Coronary artery (tissue), 2 donors: ENCODE measurements at regions not wholly inside any gene's neighbourhood (a gene's known extent, or its start where the extent isn't known, plus 50 kb on each side); places are given as distances from the start of the nearest gene placed in this dataset.

Experiments
- DNase-seq: peaks from one replicate; pipeline ENCODE4 v3.0.0-alpha.2; 2017; ENCODE audit warnings: low spot score
- H3K27ac ChIP-seq, 2 donors: fragments of 200-600 bp; sonication (generic); one replicate each; pipeline ENCODE4 v1.5.1; 2016 to 2019
- H3K4me3 ChIP-seq: fragments of 200-600 bp; sonication (generic); 2 replicates; pipeline ENCODE4 v1.5.1; 2016; ENCODE audit warnings: mild to moderate bottlenecking, moderate library complexity
- CTCF ChIP-seq: fragments of 200-600 bp; sonication (generic); IDR thresholded peaks from one replicate; pipeline ENCODE4 v1.5.1; 2019; ENCODE audit warnings: antibody characterized with exemption

- no peak overlapping the region for H3K27ac ChIP-seq
- DNase-seq, result no peak
- no peak overlapping the region for H3K4me3 ChIP-seq
- no peak for TF ChIP-seq CTCF
These were observed 192.6 kb upstream of the GGTLC1 start for GRCh38 chr20:24181151-24181550.

DNA sequence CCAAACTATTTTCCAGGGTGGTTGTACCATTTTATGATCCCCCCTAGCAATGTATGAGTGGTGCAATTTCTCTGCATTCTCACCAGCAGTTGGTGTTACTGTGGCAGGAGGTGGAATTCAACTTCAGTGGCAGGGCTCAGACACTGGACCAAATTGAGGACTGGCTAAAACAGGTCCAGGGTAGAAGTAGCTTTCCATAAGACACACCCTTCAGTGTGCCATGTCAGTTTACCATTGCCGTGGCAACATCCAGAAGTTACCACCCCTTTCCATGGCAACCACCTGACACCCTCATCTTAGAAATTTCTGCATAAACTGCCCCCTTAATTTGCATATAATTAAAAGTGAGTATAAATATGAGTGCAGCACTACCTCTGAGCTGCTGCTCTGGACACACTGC is 180.7 kb upstream of the GGTLC1 start:
- TF ChIP-seq CTCF, result no peak
- DNase-seq, result no peak
- no peak overlapping the region for H3K4me3 ChIP-seq
- no peak overlapping the region for H3K27ac ChIP-seq

DNA sequence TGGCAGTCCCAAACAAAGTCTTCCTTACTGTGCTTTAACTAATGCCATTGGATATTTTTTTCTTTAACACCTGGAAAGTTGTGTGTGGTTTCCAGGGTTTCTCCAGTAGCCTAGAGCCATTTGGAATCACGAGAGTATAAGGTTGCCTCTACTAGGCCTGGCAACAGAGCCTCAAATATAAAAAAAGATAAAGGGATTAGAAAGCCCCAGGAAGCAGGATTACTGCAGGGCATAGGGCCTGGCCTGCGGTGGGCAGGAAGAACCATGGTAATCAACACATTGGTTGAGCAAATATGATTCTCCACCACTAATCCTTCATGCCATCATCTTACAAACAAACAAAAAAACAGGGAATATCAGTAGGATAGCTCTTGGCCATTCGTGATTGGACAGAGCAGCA is 177.8 kb upstream of the GGTLC1 start:
- DNase-seq, result no peak
- H3K27ac ChIP-seq, result no peak overlapping the region
- no peak for TF ChIP-seq CTCF
- H3K4me3 ChIP-seq, result no peak overlapping the region

DNA sequence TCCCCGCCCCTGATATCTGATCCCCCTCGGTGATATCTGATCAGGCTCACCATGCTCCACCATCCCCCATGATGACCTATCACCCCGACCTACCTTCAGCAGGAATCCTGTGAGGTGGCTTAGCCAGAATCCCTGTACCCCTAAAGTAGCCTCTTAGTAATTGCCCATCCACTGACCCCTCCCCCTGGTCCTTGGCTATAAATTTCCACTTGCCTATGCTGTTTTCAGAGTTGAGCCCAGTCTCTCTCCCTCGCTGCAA is 177.5 kb upstream of the GGTLC1 start:
- H3K27ac ChIP-seq, result no peak overlapping the region
- no peak overlapping the region for H3K4me3 ChIP-seq
- no peak for DNase-seq
- no peak for TF ChIP-seq CTCF

DNA sequence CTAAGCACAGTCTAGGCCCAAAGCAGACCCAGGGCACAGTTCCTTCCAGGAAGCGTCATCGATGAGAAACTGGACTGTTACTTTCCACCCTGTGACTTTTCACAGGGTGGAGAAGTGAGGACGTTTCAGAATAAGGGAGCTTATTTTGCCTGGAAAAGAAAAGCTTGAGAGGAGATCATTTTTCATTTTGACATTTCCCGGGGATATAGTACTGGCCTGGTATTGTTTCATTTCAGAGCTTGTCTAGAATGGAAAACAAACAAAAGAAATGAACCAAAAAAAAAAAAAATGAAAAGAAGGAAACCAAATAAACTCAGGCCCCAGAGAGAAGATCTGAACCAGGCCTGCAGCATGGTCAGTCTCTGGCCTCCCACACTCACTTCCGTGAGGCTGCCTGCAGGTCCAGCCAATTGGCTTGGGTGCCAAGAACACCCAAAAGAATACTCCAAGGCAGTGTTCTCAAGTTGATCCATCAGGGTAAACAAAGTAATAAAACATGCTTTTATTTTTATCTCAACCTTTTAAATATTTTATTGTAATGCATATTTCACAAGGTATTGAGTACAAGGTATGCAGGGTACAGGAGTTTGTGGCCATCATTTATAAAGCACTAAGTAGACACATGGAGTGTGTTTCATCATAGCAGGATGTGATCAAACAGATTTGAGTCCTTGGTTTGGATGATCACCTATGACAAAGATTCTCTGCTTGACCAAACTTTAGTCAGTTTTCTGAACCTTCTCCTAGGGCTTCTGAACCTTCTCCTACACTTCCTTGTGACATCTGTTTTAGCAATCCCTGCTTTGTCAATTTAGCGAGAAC is 176.9 kb upstream of the GGTLC1 start:
- no peak for TF ChIP-seq CTCF
- DNase-seq, result no peak
- no peak overlapping the region for H3K27ac ChIP-seq
- H3K4me3 ChIP-seq, result no peak overlapping the region

DNA sequence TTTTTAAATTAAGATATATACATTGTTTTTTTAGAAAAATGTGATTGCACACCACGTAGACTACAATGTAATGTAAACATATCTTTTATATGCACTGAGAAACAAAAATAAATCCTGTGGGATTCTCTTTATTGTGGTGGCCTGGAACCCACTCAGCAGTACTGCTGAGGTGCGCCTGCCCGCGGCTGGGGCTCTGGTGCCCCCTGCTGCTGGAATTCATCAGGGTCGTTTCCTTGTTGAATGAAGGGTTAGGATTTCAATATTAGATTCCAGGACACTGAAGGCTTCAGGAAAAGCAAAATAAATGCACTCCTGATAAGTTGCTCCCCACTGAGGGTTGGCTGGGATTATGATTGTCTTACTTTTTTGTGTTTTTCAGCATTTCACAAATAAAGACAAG is 175.8 kb upstream of the GGTLC1 start:
- Histone ChIP-seq H3K27ac (no peak overlapping the region), H3K4me3 (no peak overlapping the region)
- TF ChIP-seq CTCF, result no peak
- no peak for DNase-seq

GRCh38 chr20:24163506-24163905 is 174.9 kb upstream of the GGTLC1 start:
- Histone ChIP-seq H3K27ac (no peak overlapping the region), H3K4me3 (no peak overlapping the region)
- TF ChIP-seq CTCF, result no peak
- DNase-seq, result no peak
